ENCODE measurements at regions not wholly inside any gene's neighbourhood (a gene's known extent, or its start where the extent isn't known, plus 50 kb on each side); places are given as distances from the start of the nearest gene placed in this dataset.

GRCh38 chr4:186826846-186827533 is 103.3 kb upstream of the FAT1 start:
- no peak for ATAC-seq (ENCODE audit: insufficient number of reproducible peaks, low FRiP score, low read depth)
- TF ChIP-seq, protein P1, sequence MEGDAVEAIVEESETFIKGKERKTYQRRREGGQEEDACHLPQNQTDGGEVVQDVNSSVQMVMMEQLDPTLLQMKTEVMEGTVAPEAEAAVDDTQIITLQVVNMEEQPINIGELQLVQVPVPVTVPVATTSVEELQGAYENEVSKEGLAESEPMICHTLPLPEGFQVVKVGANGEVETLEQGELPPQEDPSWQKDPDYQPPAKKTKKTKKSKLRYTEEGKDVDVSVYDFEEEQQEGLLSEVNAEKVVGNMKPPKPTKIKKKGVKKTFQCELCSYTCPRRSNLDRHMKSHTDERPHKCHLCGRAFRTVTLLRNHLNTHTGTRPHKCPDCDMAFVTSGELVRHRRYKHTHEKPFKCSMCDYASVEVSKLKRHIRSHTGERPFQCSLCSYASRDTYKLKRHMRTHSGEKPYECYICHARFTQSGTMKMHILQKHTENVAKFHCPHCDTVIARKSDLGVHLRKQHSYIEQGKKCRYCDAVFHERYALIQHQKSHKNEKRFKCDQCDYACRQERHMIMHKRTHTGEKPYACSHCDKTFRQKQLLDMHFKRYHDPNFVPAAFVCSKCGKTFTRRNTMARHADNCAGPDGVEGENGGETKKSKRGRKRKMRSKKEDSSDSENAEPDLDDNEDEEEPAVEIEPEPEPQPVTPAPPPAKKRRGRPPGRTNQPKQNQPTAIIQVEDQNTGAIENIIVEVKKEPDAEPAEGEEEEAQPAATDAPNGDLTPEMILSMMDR (IDR thresholded peaks at IDR 0.05): no peak
- Histone ChIP-seq H3K4me3 (no peak overlapping the region), H3K27ac (no peak overlapping the region), H3K4me1 (ENCODE audit: control insufficient read depth in 1 of 2, low read depth in 2 of 2) (no peaks in the 10 kb centered on the region), H3K27me3 (replicated peaks; ENCODE audit: insufficient read depth) (no peaks in the 10 kb centered on the region), H3K9me3 (no peaks in the 10 kb centered on the region), H3K36me3 (no peaks in the 10 kb centered on the region)
- no peak for DNase-seq (ENCODE audit: low spot score)

DNA sequence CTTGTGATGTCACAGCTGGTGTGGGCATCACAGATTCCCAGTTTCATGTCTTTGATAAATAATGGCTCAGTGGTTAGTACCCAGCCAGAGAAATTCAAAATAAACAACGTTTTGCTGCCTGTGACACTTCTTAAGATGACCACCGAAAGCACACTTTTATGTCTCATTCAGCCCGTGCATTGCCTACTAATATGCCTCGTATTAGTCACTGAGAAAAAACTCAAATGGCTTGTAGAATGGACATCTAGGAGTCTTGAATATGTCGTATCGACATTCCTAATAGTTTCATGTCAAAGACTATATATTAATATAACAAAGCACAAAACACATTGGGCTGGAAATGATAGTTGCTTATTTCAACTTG is 103.9 kb upstream of the FAT1 start:
- ATAC-seq (ENCODE audit: insufficient number of reproducible peaks, low FRiP score, low read depth) (no peak), DNase-seq (ENCODE audit: low spot score) (no peak)
- H3K27me3 ChIP-seq (replicated peaks; ENCODE audit: insufficient read depth): no peaks in the 10 kb centered on the region
- TF ChIP-seq, protein P1 (IDR thresholded peaks at IDR 0.05): no peak
- no peaks in the 10 kb centered on the region for H3K36me3 ChIP-seq
- no peaks in the 10 kb centered on the region for H3K4me1 ChIP-seq (ENCODE audit: control insufficient read depth in 1 of 2, low read depth in 2 of 2)
- H3K27ac ChIP-seq: no peak overlapping the region
- no peak overlapping the region for H3K4me3 ChIP-seq
- H3K9me3 ChIP-seq: no peaks in the 10 kb centered on the region

- Histone ChIP-seq H3K4me1 (ENCODE audit: control insufficient read depth in 1 of 2, low read depth in 2 of 2) (no peaks in the 10 kb centered on the region), H3K36me3 (no peaks in the 10 kb centered on the region), H3K4me3 (no peak overlapping the region), H3K27me3 (replicated peaks; ENCODE audit: insufficient read depth) (no peaks in the 10 kb centered on the region), H3K9me3 (no peaks in the 10 kb centered on the region), H3K27ac (no peak overlapping the region)
- TF ChIP-seq, protein P1 (IDR thresholded peaks at IDR 0.05): no peak
- DNase-seq (ENCODE audit: low spot score): no peak
- no peak for ATAC-seq (ENCODE audit: insufficient number of reproducible peaks, low FRiP score, low read depth)
Measured at GRCh38 chr4:186829097-186829496, 105.4 kb upstream of the FAT1 start.

DNA sequence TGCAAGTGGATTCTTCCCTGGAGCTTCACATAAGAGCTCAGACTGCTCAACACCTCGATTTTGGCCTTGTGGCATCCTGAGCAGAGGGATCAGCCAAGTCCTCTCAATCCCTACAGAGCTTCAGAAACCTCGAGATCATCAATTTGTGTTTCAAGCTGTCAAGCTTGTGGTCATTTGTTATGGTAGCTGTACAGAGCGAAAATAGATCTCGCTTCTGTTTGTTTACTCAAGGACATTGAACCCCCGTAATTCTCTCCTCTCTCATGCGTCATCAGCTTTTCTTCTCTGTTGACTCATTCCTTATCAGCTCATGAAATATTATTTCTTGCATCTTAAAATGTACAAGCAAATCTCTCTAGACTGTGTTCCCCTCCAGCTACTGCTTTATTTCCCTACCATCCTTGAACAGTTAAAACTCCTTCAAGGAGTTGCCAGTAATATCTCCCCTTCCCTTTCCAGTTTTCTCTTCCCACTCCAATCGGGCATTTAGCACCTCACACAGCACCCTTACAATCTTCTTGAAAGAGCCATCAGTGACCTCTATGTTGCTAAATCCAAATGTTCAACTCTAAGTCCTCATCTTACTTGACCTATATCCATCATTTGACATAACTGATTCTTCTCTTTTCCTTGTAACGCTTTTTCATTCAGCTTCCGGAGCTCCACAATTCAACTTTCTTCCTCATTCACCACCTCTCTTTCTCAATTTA is 106.2 kb upstream of the FAT1 start:
- no peaks in the 10 kb centered on the region for H3K36me3 ChIP-seq
- H3K27ac ChIP-seq: no peak overlapping the region
- no peaks in the 10 kb centered on the region for H3K9me3 ChIP-seq
- no peak for DNase-seq (ENCODE audit: low spot score)
- no peaks in the 10 kb centered on the region for H3K27me3 ChIP-seq (replicated peaks; ENCODE audit: insufficient read depth)
- no peaks in the 10 kb centered on the region for H3K4me1 ChIP-seq (ENCODE audit: control insufficient read depth in 1 of 2, low read depth in 2 of 2)
- ATAC-seq (ENCODE audit: insufficient number of reproducible peaks, low FRiP score, low read depth): no peak
- TF ChIP-seq, protein P1 (IDR thresholded peaks at IDR 0.05): no peak
- H3K4me3 ChIP-seq: no peak overlapping the region

DNA sequence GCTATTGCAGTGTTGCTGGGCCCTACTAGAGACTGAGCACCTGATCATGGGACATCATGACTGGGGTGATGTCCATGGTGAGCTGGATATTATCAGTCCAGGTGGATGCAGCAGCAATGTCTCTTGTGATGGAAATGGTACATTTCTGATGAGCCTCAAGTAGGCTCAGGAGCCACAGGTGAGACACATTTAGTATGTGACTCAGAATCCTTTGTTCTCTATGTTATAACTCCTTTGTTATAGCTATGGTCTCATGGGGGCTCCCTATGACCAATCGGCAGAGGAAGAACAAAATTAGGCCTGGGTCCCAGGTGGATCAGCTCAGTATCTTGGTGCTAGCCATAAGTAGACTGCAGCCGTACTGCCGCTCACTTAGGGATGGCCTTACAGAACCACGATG is 107.9 kb upstream of the FAT1 start:
- Histone ChIP-seq H3K36me3 (no peaks in the 10 kb centered on the region), H3K27me3 (replicated peaks; ENCODE audit: insufficient read depth) (no peaks in the 10 kb centered on the region), H3K4me1 (ENCODE audit: control insufficient read depth in 1 of 2, low read depth in 2 of 2) (no peaks in the 10 kb centered on the region), H3K4me3 (no peak overlapping the region), H3K27ac (no peak overlapping the region), H3K9me3 (no peaks in the 10 kb centered on the region)
- TF ChIP-seq, protein P1 (IDR thresholded peaks at IDR 0.05): no peak
- ATAC-seq (ENCODE audit: insufficient number of reproducible peaks, low FRiP score, low read depth) (no peak), DNase-seq (ENCODE audit: low spot score) (no peak)

Measured in thoracic aorta (tissue), 2 donors.